ENCODE measurements at regions not wholly inside any gene's neighbourhood (a gene's known extent, or its start where the extent isn't known, plus 50 kb on each side); places are given as distances from the start of the nearest gene placed in this dataset.
"Not testable (repeated sequence)": the region's sequence is repeated elsewhere in the genome, so short reads cannot be mapped to it uniquely, and the experiment has no call there.

- TF ChIP-seq, protein P1, sequence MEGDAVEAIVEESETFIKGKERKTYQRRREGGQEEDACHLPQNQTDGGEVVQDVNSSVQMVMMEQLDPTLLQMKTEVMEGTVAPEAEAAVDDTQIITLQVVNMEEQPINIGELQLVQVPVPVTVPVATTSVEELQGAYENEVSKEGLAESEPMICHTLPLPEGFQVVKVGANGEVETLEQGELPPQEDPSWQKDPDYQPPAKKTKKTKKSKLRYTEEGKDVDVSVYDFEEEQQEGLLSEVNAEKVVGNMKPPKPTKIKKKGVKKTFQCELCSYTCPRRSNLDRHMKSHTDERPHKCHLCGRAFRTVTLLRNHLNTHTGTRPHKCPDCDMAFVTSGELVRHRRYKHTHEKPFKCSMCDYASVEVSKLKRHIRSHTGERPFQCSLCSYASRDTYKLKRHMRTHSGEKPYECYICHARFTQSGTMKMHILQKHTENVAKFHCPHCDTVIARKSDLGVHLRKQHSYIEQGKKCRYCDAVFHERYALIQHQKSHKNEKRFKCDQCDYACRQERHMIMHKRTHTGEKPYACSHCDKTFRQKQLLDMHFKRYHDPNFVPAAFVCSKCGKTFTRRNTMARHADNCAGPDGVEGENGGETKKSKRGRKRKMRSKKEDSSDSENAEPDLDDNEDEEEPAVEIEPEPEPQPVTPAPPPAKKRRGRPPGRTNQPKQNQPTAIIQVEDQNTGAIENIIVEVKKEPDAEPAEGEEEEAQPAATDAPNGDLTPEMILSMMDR (IDR thresholded peaks at IDR 0.05; ENCODE audit: poor library complexity), result no peak
- H3K4me1 ChIP-seq (ENCODE audit: insufficient read depth), result no peaks in the 10 kb centered on the region
- no peaks in the 10 kb centered on the region for H3K36me3 ChIP-seq (replicated peaks; ENCODE audit: insufficient read depth, low read depth)
- H3K27ac ChIP-seq, result no peak overlapping the region
- H3K9me3 ChIP-seq (ENCODE audit: low read depth), result no peaks in the 10 kb centered on the region
- WGBS (ENCODE audit: low lambda C conversion rate, missing lambda C conversion rate), result 78% methylated on average over 1 of the region's 1 CpG
- no peak overlapping the region for H2AFZ ChIP-seq
- H3K9me2 ChIP-seq (replicated peaks; ENCODE audit: insufficient read depth), result no peaks in the 10 kb centered on the region
- no peaks in the 10 kb centered on the region for H4K20me1 ChIP-seq (ENCODE audit: insufficient read depth, poor library complexity, severe bottlenecking)
- H3K79me2 ChIP-seq, result no peaks in the 10 kb centered on the region
- no peak for DNase-seq (ENCODE audit: low spot score)
- no peaks in the 10 kb centered on the region for H3K27me3 ChIP-seq
- no peak overlapping the region for H3K4me3 ChIP-seq
- no peak overlapping the region for H3K4me2 ChIP-seq
These were observed 203.2 kb downstream of the LAS1L start for GRCh38 chrX:65331371-65331770.

DNA sequence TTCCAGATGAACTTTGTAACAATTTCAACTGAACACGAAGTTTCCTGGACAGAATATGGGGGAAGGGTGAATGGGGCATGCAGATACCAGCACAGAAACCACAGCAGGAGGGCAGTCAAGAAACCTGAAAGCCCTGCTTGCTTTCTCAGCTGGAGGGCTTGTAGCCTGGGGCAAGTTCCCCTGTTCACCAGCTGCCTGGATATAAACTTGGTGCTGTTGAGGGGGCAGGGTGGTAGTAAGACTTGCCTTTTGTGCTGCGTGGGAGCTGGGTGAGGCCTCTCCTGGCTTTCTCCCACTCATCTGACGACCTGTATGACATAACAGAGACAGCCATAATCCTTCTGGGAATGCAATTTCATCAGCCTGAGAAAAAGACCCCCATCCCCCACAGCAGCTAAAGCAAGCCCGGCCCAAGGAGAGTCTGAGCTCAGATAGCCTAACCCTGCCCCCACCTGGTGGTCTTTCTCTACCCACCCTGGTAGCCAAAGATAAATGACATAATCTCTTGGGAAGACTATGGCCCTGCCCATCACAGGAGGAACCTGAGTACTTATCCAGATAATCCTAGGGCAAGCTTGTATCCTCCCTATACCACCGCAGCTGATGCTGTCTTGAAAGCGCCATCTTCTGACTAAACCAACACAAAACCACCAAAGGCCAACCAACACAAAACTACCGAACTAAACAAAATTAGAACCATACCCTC, 234.3 kb downstream of the LAS1L start:
- Histone ChIP-seq H3K79me2 (no peaks in the 10 kb centered on the region), H3K27ac (no peak overlapping the region), H2AFZ (no peak overlapping the region), H3K9me3 (ENCODE audit: low read depth) (peaks cover 3% of the 10 kb centered on the region), H3K36me3 (replicated peaks; ENCODE audit: insufficient read depth, low read depth) (no peaks in the 10 kb centered on the region), H3K4me2 (no peak overlapping the region), H4K20me1 (ENCODE audit: insufficient read depth, poor library complexity, severe bottlenecking) (no peaks in the 10 kb centered on the region), H3K27me3 (no peaks in the 10 kb centered on the region), H3K4me1 (ENCODE audit: insufficient read depth) (no peaks in the 10 kb centered on the region), H3K9me2 (replicated peaks; ENCODE audit: insufficient read depth) (no peaks in the 10 kb centered on the region), H3K4me3 (no peak overlapping the region)
- WGBS (ENCODE audit: low lambda C conversion rate, missing lambda C conversion rate), result 38% methylated on average over 7 of the region's 7 CpGs
- no peak for DNase-seq (ENCODE audit: low spot score)
- no peak for TF ChIP-seq EZH2 (IDR thresholded peaks at IDR 0.05; ENCODE audit: borderline replicate concordance)
- TF ChIP-seq, protein P1 (IDR thresholded peaks at IDR 0.05; ENCODE audit: poor library complexity), result no peak
- TF ChIP-seq EZH2phosphoT487 (IDR thresholded peaks at IDR 0.05; ENCODE audit: low read depth, severe bottlenecking, unreplicated experiment), result no peak

- not testable (repeated sequence) for DNase-seq (ENCODE audit: low spot score); H3K4me2 ChIP-seq; H3K27me3 ChIP-seq; H3K4me1 ChIP-seq (ENCODE audit: insufficient read depth); H3K79me2 ChIP-seq; H2AFZ ChIP-seq; H3K9me3 ChIP-seq (ENCODE audit: low read depth); H3K4me3 ChIP-seq; H4K20me1 ChIP-seq (ENCODE audit: insufficient read depth, poor library complexity, severe bottlenecking); H3K36me3 ChIP-seq (replicated peaks; ENCODE audit: insufficient read depth, low read depth); H3K27ac ChIP-seq; H3K9me2 ChIP-seq (replicated peaks; ENCODE audit: insufficient read depth)
- WGBS (ENCODE audit: low lambda C conversion rate, missing lambda C conversion rate), result 89% methylated on average over 8 of the region's 8 CpGs
These were observed 251.7 kb downstream of the LAS1L start for GRCh38 chrX:65282905-65283304.

- no peak for DNase-seq (ENCODE audit: low spot score)
- H2AFZ ChIP-seq, result no peak overlapping the region
- no peak overlapping the region for H3K27ac ChIP-seq
- TF ChIP-seq EZH2 (IDR thresholded peaks at IDR 0.05; ENCODE audit: borderline replicate concordance) (no peak), EZH2phosphoT487 (IDR thresholded peaks at IDR 0.05; ENCODE audit: low read depth, severe bottlenecking, unreplicated experiment) (no peak)
- TF ChIP-seq, protein P1 (IDR thresholded peaks at IDR 0.05; ENCODE audit: poor library complexity), result no peak
- H3K79me2 ChIP-seq, result no peaks in the 10 kb centered on the region
- H3K36me3 ChIP-seq (replicated peaks; ENCODE audit: insufficient read depth, low read depth), result no peaks in the 10 kb centered on the region
- no peak overlapping the region for H3K4me3 ChIP-seq
- H3K27me3 ChIP-seq, result no peaks in the 10 kb centered on the region
- H3K4me2 ChIP-seq, result no peak overlapping the region
- H4K20me1 ChIP-seq (ENCODE audit: insufficient read depth, poor library complexity, severe bottlenecking), result no peaks in the 10 kb centered on the region
- H3K9me2 ChIP-seq (replicated peaks; ENCODE audit: insufficient read depth), result no peaks in the 10 kb centered on the region
- peaks cover 12% of the 10 kb centered on the region for H3K9me3 ChIP-seq (ENCODE audit: low read depth)
- H3K4me1 ChIP-seq (ENCODE audit: insufficient read depth), result no peaks in the 10 kb centered on the region
These were observed 261.4 kb downstream of the LAS1L start for GRCh38 chrX:65273152-65273551.

Data from hepatocyte (in vitro differentiated cells).